ENCODE measurements at regions not wholly inside any gene's neighbourhood (a gene's known extent, or its start where the extent isn't known, plus 50 kb on each side); places are given as distances from the start of the nearest gene placed in this dataset.

GRCh38 chr1:58976294-58976693, 192.4 kb upstream of the JUN start:
- DNase-seq (ENCODE audit: low read depth), result no peak

GRCh38 chr1:58977598-58977997, 193.8 kb upstream of the JUN start:
- DNase-seq (ENCODE audit: low read depth), result no peak

GRCh38 chr1:58978096-58978495, 194.2 kb upstream of the JUN start:
- no peak for DNase-seq (ENCODE audit: low read depth)

GRCh38 chr1:58979086-58979485, 195.2 kb upstream of the JUN start:
- DNase-seq (ENCODE audit: low read depth), result no peak

GRCh38 chr1:58979677-58980076, 195.8 kb upstream of the JUN start:
- DNase-seq (ENCODE audit: low read depth), result no peak

GRCh38 chr1:58981392-58981791, 197.5 kb upstream of the JUN start:
- no peak for DNase-seq (ENCODE audit: low read depth)

- DNase-seq (ENCODE audit: low read depth), result no peak
Measured at GRCh38 chr1:58982259-58982998, 198.6 kb upstream of the JUN start.

GRCh38 chr1:58983162-58983561, 199.3 kb upstream of the JUN start:
- no peak for DNase-seq (ENCODE audit: low read depth)

GRCh38 chr1:58983633-58984245, 199.9 kb upstream of the JUN start:
- no peak for DNase-seq (ENCODE audit: low read depth)

- DNase-seq (ENCODE audit: low read depth), result no peak
Measured at GRCh38 chr1:58986996-58987767, 203.3 kb upstream of the JUN start.

GRCh38 chr1:58988752-58989151, 204.9 kb upstream of the JUN start:
- no peak for DNase-seq (ENCODE audit: low read depth)

GRCh38 chr1:58989845-58990244, 206.0 kb upstream of the JUN start:
- no peak for DNase-seq (ENCODE audit: low read depth)

- DNase-seq (ENCODE audit: low read depth), result no peak
Measured at GRCh38 chr1:58991305-58991704, 207.5 kb upstream of the JUN start.

GRCh38 chr1:58992643-58993042, 208.8 kb upstream of the JUN start:
- DNase-seq (ENCODE audit: low read depth), result no peak

GRCh38 chr1:58993403-58993802, 209.6 kb upstream of the JUN start:
- DNase-seq (ENCODE audit: low read depth), result no peak

- DNase-seq (ENCODE audit: low read depth), result no peak
Measured at GRCh38 chr1:58994664-58995063, 210.8 kb upstream of the JUN start.

- no peak for DNase-seq (ENCODE audit: low read depth)
Measured at GRCh38 chr1:58996341-58997059, 212.7 kb upstream of the JUN start.

GRCh38 chr1:58997060-58997411, 213.2 kb upstream of the JUN start:
- DNase-seq (ENCODE audit: low read depth), result no peak

- DNase-seq (ENCODE audit: low read depth), result no peak
Measured at GRCh38 chr1:58997637-58998036, 213.8 kb upstream of the JUN start.

- no peak for DNase-seq (ENCODE audit: low read depth)
Measured at GRCh38 chr1:58999676-59000075, 215.8 kb upstream of the JUN start.

- DNase-seq (ENCODE audit: low read depth), result no peak
Measured at GRCh38 chr1:59004755-59005154, 220.9 kb upstream of the JUN start.

GRCh38 chr1:59005491-59006288, 221.8 kb upstream of the JUN start:
- DNase-seq (ENCODE audit: low read depth), result no peak

Data from stimulated activated CD8-positive, alpha-beta memory T cell treated with anti-CD3 and anti-CD28 coated beads, Interleukin-7, amount 100 ng/mL, for 24 hours (primary cell).